ENCODE measurements at regions not wholly inside any gene's neighbourhood (a gene's known extent, or its start where the extent isn't known, plus 50 kb on each side); places are given as distances from the start of the nearest gene placed in this dataset.

- Histone ChIP-seq H3K27ac (ENCODE audit: low read depth, low read length) (no peak overlapping the region), H3K4me1 (ENCODE audit: control insufficient read depth, insufficient read depth, low read length) (peaks cover 10% of the 10 kb centered on the region; the same call in 1 of the 2 replicates), H3K9ac (ENCODE audit: low read depth, low read length) (no peak overlapping the region), H3K36me3 (ENCODE audit: control insufficient read depth, insufficient read depth, low read length) (no peaks in the 10 kb centered on the region), H3K27me3 (ENCODE audit: control insufficient read depth, insufficient read depth, low read length) (no peaks in the 10 kb centered on the region), H3K9me3 (ENCODE audit: control insufficient read depth, insufficient read depth, low read length) (no peaks in the 10 kb centered on the region), H3K4me3 (ENCODE audit: low read depth, low read length) (no peak overlapping the region)
Measured at GRCh38 chr7:15855525-15856109, 169.1 kb upstream of the MEOX2 start.

- Histone ChIP-seq H3K9me3 (ENCODE audit: control insufficient read depth, insufficient read depth, low read length) (no peaks in the 10 kb centered on the region), H3K36me3 (ENCODE audit: control insufficient read depth, insufficient read depth, low read length) (no peaks in the 10 kb centered on the region), H3K27me3 (ENCODE audit: control insufficient read depth, insufficient read depth, low read length) (no peaks in the 10 kb centered on the region), H3K4me3 (ENCODE audit: low read depth, low read length) (no peak overlapping the region), H3K4me1 (ENCODE audit: control insufficient read depth, insufficient read depth, low read length) (peaks cover 10% of the 10 kb centered on the region; the same call in 1 of the 2 replicates), H3K9ac (ENCODE audit: low read depth, low read length) (no peak overlapping the region), H3K27ac (ENCODE audit: low read depth, low read length) (no peak overlapping the region)
Measured at GRCh38 chr7:15854841-15855524, 168.5 kb upstream of the MEOX2 start.

- peaks cover 10% of the 10 kb centered on the region; the same call in 1 of the 2 replicates for H3K4me1 ChIP-seq (ENCODE audit: control insufficient read depth, insufficient read depth, low read length)
- no peak overlapping the region for H3K27ac ChIP-seq (ENCODE audit: low read depth, low read length)
- no peaks in the 10 kb centered on the region for H3K9me3 ChIP-seq (ENCODE audit: control insufficient read depth, insufficient read depth, low read length)
- H3K36me3 ChIP-seq (ENCODE audit: control insufficient read depth, insufficient read depth, low read length), result no peaks in the 10 kb centered on the region
- H3K4me3 ChIP-seq (ENCODE audit: low read depth, low read length), result no peak overlapping the region
- no peaks in the 10 kb centered on the region for H3K27me3 ChIP-seq (ENCODE audit: control insufficient read depth, insufficient read depth, low read length)
- no peak overlapping the region for H3K9ac ChIP-seq (ENCODE audit: low read depth, low read length)
Measured at GRCh38 chr7:15853832-15854470, 167.5 kb upstream of the MEOX2 start.

GRCh38 chr7:15851201-15851600 is 164.7 kb upstream of the MEOX2 start:
- H3K4me1 ChIP-seq (ENCODE audit: control insufficient read depth, insufficient read depth, low read length), result peaks cover 10% of the 10 kb centered on the region; the same call in 1 of the 2 replicates
- H3K27me3 ChIP-seq (ENCODE audit: control insufficient read depth, insufficient read depth, low read length), result no peaks in the 10 kb centered on the region
- H3K9me3 ChIP-seq (ENCODE audit: control insufficient read depth, insufficient read depth, low read length), result no peaks in the 10 kb centered on the region
- no peak overlapping the region for H3K9ac ChIP-seq (ENCODE audit: low read depth, low read length)
- no peak overlapping the region for H3K4me3 ChIP-seq (ENCODE audit: low read depth, low read length)
- no peaks in the 10 kb centered on the region for H3K36me3 ChIP-seq (ENCODE audit: control insufficient read depth, insufficient read depth, low read length)
- H3K27ac ChIP-seq (ENCODE audit: low read depth, low read length), result no peak overlapping the region

GRCh38 chr7:15848901-15849300 is 162.4 kb upstream of the MEOX2 start:
- H3K27me3 ChIP-seq (ENCODE audit: control insufficient read depth, insufficient read depth, low read length), result no peaks in the 10 kb centered on the region
- H3K9me3 ChIP-seq (ENCODE audit: control insufficient read depth, insufficient read depth, low read length), result no peaks in the 10 kb centered on the region
- H3K27ac ChIP-seq (ENCODE audit: low read depth, low read length), result no peak overlapping the region
- H3K36me3 ChIP-seq (ENCODE audit: control insufficient read depth, insufficient read depth, low read length), result no peaks in the 10 kb centered on the region
- H3K9ac ChIP-seq (ENCODE audit: low read depth, low read length), result no peak overlapping the region
- H3K4me1 ChIP-seq (ENCODE audit: control insufficient read depth, insufficient read depth, low read length), result no peaks in the 10 kb centered on the region
- no peak overlapping the region for H3K4me3 ChIP-seq (ENCODE audit: low read depth, low read length)

GRCh38 chr7:15848362-15848761 is 161.9 kb upstream of the MEOX2 start:
- Histone ChIP-seq H3K9ac (ENCODE audit: low read depth, low read length) (no peak overlapping the region), H3K27me3 (ENCODE audit: control insufficient read depth, insufficient read depth, low read length) (no peaks in the 10 kb centered on the region), H3K4me3 (ENCODE audit: low read depth, low read length) (no peak overlapping the region), H3K9me3 (ENCODE audit: control insufficient read depth, insufficient read depth, low read length) (no peaks in the 10 kb centered on the region), H3K36me3 (ENCODE audit: control insufficient read depth, insufficient read depth, low read length) (no peaks in the 10 kb centered on the region), H3K4me1 (ENCODE audit: control insufficient read depth, insufficient read depth, low read length) (no peaks in the 10 kb centered on the region), H3K27ac (ENCODE audit: low read depth, low read length) (no peak overlapping the region)

- Histone ChIP-seq H3K4me1 (ENCODE audit: control insufficient read depth, insufficient read depth, low read length) (no peaks in the 10 kb centered on the region), H3K4me3 (ENCODE audit: low read depth, low read length) (no peak overlapping the region), H3K36me3 (ENCODE audit: control insufficient read depth, insufficient read depth, low read length) (no peaks in the 10 kb centered on the region), H3K27ac (ENCODE audit: low read depth, low read length) (no peak overlapping the region), H3K27me3 (ENCODE audit: control insufficient read depth, insufficient read depth, low read length) (no peaks in the 10 kb centered on the region), H3K9me3 (ENCODE audit: control insufficient read depth, insufficient read depth, low read length) (no peaks in the 10 kb centered on the region), H3K9ac (ENCODE audit: low read depth, low read length) (no peak overlapping the region)
Measured at GRCh38 chr7:15845868-15846267, 159.4 kb upstream of the MEOX2 start.

GRCh38 chr7:15845461-15845860 is 159.0 kb upstream of the MEOX2 start:
- Histone ChIP-seq H3K36me3 (ENCODE audit: control insufficient read depth, insufficient read depth, low read length) (no peaks in the 10 kb centered on the region), H3K9ac (ENCODE audit: low read depth, low read length) (no peak overlapping the region), H3K4me3 (ENCODE audit: low read depth, low read length) (no peak overlapping the region), H3K27me3 (ENCODE audit: control insufficient read depth, insufficient read depth, low read length) (no peaks in the 10 kb centered on the region), H3K9me3 (ENCODE audit: control insufficient read depth, insufficient read depth, low read length) (no peaks in the 10 kb centered on the region), H3K4me1 (ENCODE audit: control insufficient read depth, insufficient read depth, low read length) (no peaks in the 10 kb centered on the region), H3K27ac (ENCODE audit: low read depth, low read length) (no peak overlapping the region)

GRCh38 chr7:15839416-15840100 is 153.1 kb upstream of the MEOX2 start:
- Histone ChIP-seq H3K27ac (ENCODE audit: low read depth, low read length) (peak overlapping the region; percentile 69), H3K9ac (ENCODE audit: low read depth, low read length) (peak overlapping the region; percentile 41; the same call in 1 of the 2 replicates), H3K36me3 (ENCODE audit: control insufficient read depth, insufficient read depth, low read length) (no peaks in the 10 kb centered on the region), H3K27me3 (ENCODE audit: control insufficient read depth, insufficient read depth, low read length) (no peaks in the 10 kb centered on the region), H3K9me3 (ENCODE audit: control insufficient read depth, insufficient read depth, low read length) (no peaks in the 10 kb centered on the region), H3K4me1 (ENCODE audit: control insufficient read depth, insufficient read depth, low read length) (peaks cover 19% of the 10 kb centered on the region), H3K4me3 (ENCODE audit: low read depth, low read length) (peak overlapping the region; percentile 29; the same call in 1 of the 2 replicates)

GRCh38 chr7:15838265-15838664 is 151.8 kb upstream of the MEOX2 start:
- Histone ChIP-seq H3K27me3 (ENCODE audit: control insufficient read depth, insufficient read depth, low read length) (no peaks in the 10 kb centered on the region), H3K36me3 (ENCODE audit: control insufficient read depth, insufficient read depth, low read length) (no peaks in the 10 kb centered on the region), H3K4me3 (ENCODE audit: low read depth, low read length) (no peak overlapping the region), H3K9me3 (ENCODE audit: control insufficient read depth, insufficient read depth, low read length) (no peaks in the 10 kb centered on the region), H3K9ac (ENCODE audit: low read depth, low read length) (no peak overlapping the region), H3K27ac (ENCODE audit: low read depth, low read length) (no peak overlapping the region), H3K4me1 (ENCODE audit: control insufficient read depth, insufficient read depth, low read length) (peaks cover 19% of the 10 kb centered on the region)
